Cardiac muscle cell (in vitro differentiated cells and primary cell): ENCODE measurements at regions not wholly inside any gene's neighbourhood (a gene's known extent, or its start where the extent isn't known, plus 50 kb on each side); places are given as distances from the start of the nearest gene placed in this dataset.
A peak's percentile ranks its signal among the peaks of the same experiment; 100 is the strongest.

ENCODE experiments used
- DNase-seq, 2 donors: peaks; one replicate each; pipeline versions ENCODE4 v3.0.0 to v3.0.0-alpha.2; 2010 to 2017; ENCODE audit warnings: low read depth in 1 of 2, low spot score in 1 of 2
- H3K27ac ChIP-seq: fragments of 200-600 bp; sonication (generic); 2 replicates; pipeline ENCODE4 v1.5.1; 2016
- H3K27me3 ChIP-seq: fragments of 200-600 bp; sonication (generic); 2 replicates; pipeline ENCODE4 v1.6.0; 2016; ENCODE audit warnings: control low read depth
- H3K36me3 ChIP-seq: fragments of 200-600 bp; sonication (generic); 2 replicates; pipeline ENCODE4 v1.5.1; 2016; ENCODE audit warnings: control low read depth
- H3K4me1 ChIP-seq: fragments of 200-600 bp; sonication (generic); 2 replicates; pipeline ENCODE4 v1.8.1; 2017; ENCODE audit warnings: low read depth, mild to moderate bottlenecking, mixed run types
- H3K4me3 ChIP-seq: fragments of 200-600 bp; sonication (generic); 2 replicates; pipeline ENCODE4 v1.5.1; 2016; ENCODE audit warnings: mild to moderate bottlenecking
- H3K9me3 ChIP-seq: fragments of 200-600 bp; sonication (generic); 2 replicates; pipeline ENCODE4 v1.5.1; 2017; ENCODE audit warnings: low read depth, mild to moderate bottlenecking, control low read depth
- CTCF ChIP-seq: IDR thresholded peaks from 2 replicates; pipeline ENCODE4 v1.5.1; 2012; ENCODE audit warnings: low read depth, mild to moderate bottlenecking, low read length

- Histone ChIP-seq H3K27ac (no peak overlapping the region), H3K27me3 (no peaks in the 10 kb centered on the region), H3K36me3 (no peaks in the 10 kb centered on the region), H3K4me3 (no peak overlapping the region), H3K9me3 (no peaks in the 10 kb centered on the region), H3K4me1 (no peaks in the 10 kb centered on the region)
- peak in 1 of 2 donors; percentile 41 for DNase-seq
- no peak for TF ChIP-seq CTCF
These were observed 61.9 kb upstream of the LAS1L start for GRCh38 chrX:65596270-65597034.

DNA sequence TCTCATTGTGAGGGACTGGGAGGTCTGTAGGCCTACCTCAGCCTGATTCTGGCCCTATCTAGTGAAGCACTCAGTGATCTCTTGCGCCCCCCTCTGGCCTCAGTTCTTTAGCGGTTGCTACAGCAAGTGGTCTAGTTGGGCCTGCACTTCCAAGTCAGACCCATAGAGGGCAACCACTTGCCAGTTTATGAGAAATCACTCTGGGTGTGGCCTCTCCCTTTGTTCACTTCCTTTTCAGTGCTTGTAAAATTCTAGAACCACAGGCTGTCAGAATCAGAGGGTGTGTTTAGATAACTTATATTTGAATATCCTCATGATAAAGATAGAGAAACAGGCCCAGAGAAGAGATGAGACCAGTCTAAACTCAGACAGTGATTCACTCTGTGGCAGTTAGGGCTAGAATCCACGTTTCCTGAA is 60.9 kb upstream of the LAS1L start:
- no peaks in the 10 kb centered on the region for H3K36me3 ChIP-seq

GRCh38 chrX:65591206-65591605 is 56.6 kb upstream of the LAS1L start:
- no peaks in the 10 kb centered on the region for H3K36me3 ChIP-seq
- no peaks in the 10 kb centered on the region for H3K4me1 ChIP-seq
- H3K9me3 ChIP-seq = no peaks in the 10 kb centered on the region
- no peak for DNase-seq
- no peak for TF ChIP-seq CTCF
- no peak overlapping the region for H3K27ac ChIP-seq
- no peaks in the 10 kb centered on the region for H3K27me3 ChIP-seq
- H3K4me3 ChIP-seq = no peak overlapping the region

More for the DNA sequence above, 60.9 kb upstream of the LAS1L start:
- Histone ChIP-seq H3K27ac (no peak overlapping the region), H3K4me3 (no peak overlapping the region), H3K9me3 (no peaks in the 10 kb centered on the region), H3K27me3 (no peaks in the 10 kb centered on the region), H3K4me1 (no peaks in the 10 kb centered on the region)
- peak; percentile 94 for DNase-seq
- peak; percentile 99 for TF ChIP-seq CTCF

DNA sequence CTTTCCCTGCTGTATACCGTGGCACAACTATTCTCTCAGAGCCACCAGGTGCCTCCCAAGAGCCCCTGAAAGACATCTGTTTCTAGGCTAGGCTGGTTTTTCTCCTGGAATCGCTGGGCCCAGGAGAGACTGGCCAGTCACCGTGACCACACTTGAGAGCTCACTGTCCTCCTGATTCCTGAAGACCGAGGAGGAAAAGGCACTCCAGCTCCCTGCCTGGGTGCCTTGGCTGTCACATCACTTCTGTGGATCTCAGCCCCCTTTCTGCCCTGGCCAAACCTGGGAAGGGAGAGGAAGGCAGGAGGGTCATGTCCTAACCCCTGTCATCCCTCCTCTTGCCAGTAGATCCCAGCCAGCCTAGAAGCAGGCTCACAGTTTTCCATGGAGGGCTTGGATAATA is 54.7 kb upstream of the LAS1L start:
- TF ChIP-seq CTCF = no peak
- H3K27me3 ChIP-seq = no peaks in the 10 kb centered on the region
- no peak overlapping the region for H3K27ac ChIP-seq
- no peak for DNase-seq
- H3K36me3 ChIP-seq = no peaks in the 10 kb centered on the region
- H3K4me1 ChIP-seq = no peaks in the 10 kb centered on the region
- H3K4me3 ChIP-seq = no peak overlapping the region
- no peaks in the 10 kb centered on the region for H3K9me3 ChIP-seq

GRCh38 chrX:65588795-65589194 is 54.2 kb upstream of the LAS1L start:
- no peak for TF ChIP-seq CTCF
- DNase-seq = no peak
- H3K27ac ChIP-seq = no peak overlapping the region
- H3K4me3 ChIP-seq = no peak overlapping the region
- H3K27me3 ChIP-seq = no peaks in the 10 kb centered on the region
- H3K36me3 ChIP-seq = no peaks in the 10 kb centered on the region
- H3K4me1 ChIP-seq = no peaks in the 10 kb centered on the region
- no peaks in the 10 kb centered on the region for H3K9me3 ChIP-seq
